Neural cell (in vitro differentiated cells): ENCODE measurements at regions not wholly inside any gene's neighbourhood (a gene's known extent, or its start where the extent isn't known, plus 50 kb on each side); places are given as distances from the start of the nearest gene placed in this dataset.

Source experiments
- H2AFZ ChIP-seq: fragments of 200-600, 300-800 bp; sonication (generic), shearing (Covaris generic); 2 replicates; pipeline ENCODE4 v1.6.0; 2014; ENCODE audit warnings: low read depth, mild to moderate bottlenecking, antibody characterized with exemption, low read length, moderate library complexity
- H3F3A ChIP-seq: fragments of 200-600 bp; shearing (Covaris generic); 2 replicates; pipeline ENCODE4 v1.6.1; 2016; ENCODE audit warnings: mild to moderate bottlenecking, moderate library complexity, mixed read lengths, antibody characterized with exemption, low read length; ENCODE audit not compliant: insufficient read depth, poor library complexity, severe bottlenecking
- H3K27ac ChIP-seq: fragments of 200-600, 300-800 bp; sonication (generic), shearing (Covaris generic); 2 replicates; pipeline ENCODE4 v1.5.1; 2014; ENCODE audit warnings: mild to moderate bottlenecking, low read length, moderate library complexity
- H3K27me3 ChIP-seq: fragments of 300-800, 200-600 bp; sonication (generic), shearing (Covaris generic); 2 replicates; pipeline ENCODE4 v1.6.0; 2014; ENCODE audit warnings: mild to moderate bottlenecking, low read depth, low read length, moderate library complexity; ENCODE audit not compliant: insufficient read depth
- H3K36me3 ChIP-seq: fragments of 300-800, 200-600 bp; sonication (generic), shearing (Covaris generic); 2 replicates; pipeline ENCODE4 v1.5.1; 2014; ENCODE audit warnings: mild to moderate bottlenecking, antibody characterized with exemption, low read length, moderate library complexity; ENCODE audit not compliant: insufficient read depth
- H3K4me2 ChIP-seq: fragments of 300-800, 200-600 bp; sonication (generic), shearing (Covaris generic); 2 replicates; pipeline ENCODE4 v1.6.0; 2014; ENCODE audit warnings: mild to moderate bottlenecking, low read length
- H3K4me3 ChIP-seq: fragments of 300-800, 200-600 bp; sonication (generic), shearing (Covaris generic); 2 replicates; pipeline ENCODE4 v1.5.1; 2014; ENCODE audit warnings: mild to moderate bottlenecking, low read length, moderate library complexity
- H3K79me2 ChIP-seq: fragments of 200-600 bp; shearing (Covaris generic); replicated peaks from 2 replicates; pipeline ENCODE4 v1.6.0; 2014; ENCODE audit warnings: mild to moderate bottlenecking, low read length, moderate library complexity; ENCODE audit not compliant: insufficient read depth
- H3K9ac ChIP-seq: fragments of 300-800, 200-600 bp; sonication (generic), shearing (Covaris generic); 2 replicates; pipeline ENCODE4 v1.6.1; 2016; ENCODE audit warnings: mild to moderate bottlenecking, low read length, mixed read lengths
- H3K9me2 ChIP-seq: fragments of 200-600 bp; shearing (Covaris generic); 2 replicates; pipeline ENCODE4 v1.6.1; 2016; ENCODE audit warnings: mild to moderate bottlenecking, low read length, mixed read lengths; ENCODE audit not compliant: insufficient read depth
- H3K9me3 ChIP-seq: fragments of 200-600, 300-800 bp; sonication (generic), shearing (Covaris generic); 2 replicates; pipeline ENCODE4 v1.6.1; 2016; ENCODE audit warnings: mild to moderate bottlenecking, mixed run types, low read length, moderate library complexity, mixed read lengths
- H4K20me1 ChIP-seq: fragments of 200-600 bp; shearing (Covaris generic); 2 replicates; pipeline ENCODE4 v1.6.1; 2016; ENCODE audit warnings: mild to moderate bottlenecking, mixed run types; ENCODE audit not compliant: insufficient read depth
- EP300 ChIP-seq: fragments of 450-650 bp; conservative IDR thresholded peaks from 2 replicates; pipeline ENCODE4 v1.6.1; 2014; ENCODE audit warnings: antibody characterized with exemption, mild to moderate bottlenecking, moderate library complexity; ENCODE audit not compliant: poor library complexity, severe bottlenecking
- EZH2 ChIP-seq: fragments of 200-600, 300-800 bp; shearing (Covaris generic), sonication (generic); IDR thresholded peaks from 2 replicates; pipeline ENCODE4 v1.6.1; 2014; ENCODE audit warnings: antibody characterized with exemption, low read length, borderline replicate concordance, mild to moderate bottlenecking; ENCODE audit not compliant: insufficient read depth, poor library complexity, severe bottlenecking
- MXI1 ChIP-seq: fragments of 450-650 bp; conservative IDR thresholded peaks from 2 replicates; pipeline ENCODE4 v1.6.1; 2014; ENCODE audit warnings: antibody characterized with exemption, mild to moderate bottlenecking; ENCODE audit not compliant: poor library complexity, severe bottlenecking
- POLR2AphosphoS5 ChIP-seq: IDR thresholded peaks from 2 replicates; pipeline ENCODE4 v1.6.1; 2012
- RAD21 ChIP-seq: fragments of 450-650 bp; conservative IDR thresholded peaks from 2 replicates; pipeline ENCODE4 v1.6.1; 2014; ENCODE audit warnings: antibody characterized with exemption, mild to moderate bottlenecking, moderate library complexity
- SMC3 ChIP-seq: fragments of 450-650 bp; conservative IDR thresholded peaks from 2 replicates; pipeline ENCODE4 v1.6.1; 2014; ENCODE audit warnings: antibody characterized with exemption, mild to moderate bottlenecking, moderate library complexity; ENCODE audit not compliant: poor library complexity
- TAF1 ChIP-seq: IDR thresholded peaks from 2 replicates; pipeline ENCODE4 v1.6.1; 2012; ENCODE audit warnings: low read depth
- TF ChIP-seq, protein P1 (sequence below): fragments of 450-650 bp; IDR thresholded peaks from 2 replicates; pipeline ENCODE4 v1.5.1; 2014; ENCODE audit warnings: antibody characterized with exemption, mild to moderate bottlenecking, moderate library complexity; ENCODE audit not compliant: poor library complexity, severe bottlenecking
- TF ChIP-seq, protein P2 (sequence below): IDR thresholded peaks from 2 replicates; pipeline ENCODE4 v1.6.1; 2012; ENCODE audit warnings: borderline replicate concordance

DNA sequence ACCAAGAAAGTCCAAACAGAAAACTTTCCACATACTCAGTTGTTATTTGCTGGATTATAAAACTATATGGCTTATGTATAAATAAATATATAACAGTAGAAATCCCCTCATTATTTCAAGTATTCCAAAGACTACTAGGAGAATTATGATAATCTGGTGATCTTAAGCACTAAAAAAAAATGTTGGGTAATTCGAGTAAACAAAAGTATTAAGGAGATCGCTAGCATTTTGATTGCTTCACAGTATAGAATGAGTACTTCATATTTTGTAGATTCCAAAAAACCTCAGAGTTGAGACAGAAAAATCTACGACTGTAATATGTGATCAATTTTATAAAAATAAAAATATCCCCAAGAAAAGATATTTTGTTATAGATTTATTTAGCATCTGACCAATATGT is 236.4 kb upstream of the TENT5A start:
- Histone ChIP-seq H3K9me2 (no peaks in the 10 kb centered on the region), H3K27me3 (no peaks in the 10 kb centered on the region), H3K4me3 (no peak overlapping the region), H3K4me2 (no peak overlapping the region), H3K9me3 (no peaks in the 10 kb centered on the region), H3K27ac (no peak overlapping the region), H3K9ac (no peak overlapping the region), H3K36me3 (no peaks in the 10 kb centered on the region), H4K20me1 (no peaks in the 10 kb centered on the region), H2AFZ (no peak overlapping the region), H3K79me2 (no peaks in the 10 kb centered on the region), H3F3A (no peaks in the 10 kb centered on the region)
- TF ChIP-seq, protein P1, sequence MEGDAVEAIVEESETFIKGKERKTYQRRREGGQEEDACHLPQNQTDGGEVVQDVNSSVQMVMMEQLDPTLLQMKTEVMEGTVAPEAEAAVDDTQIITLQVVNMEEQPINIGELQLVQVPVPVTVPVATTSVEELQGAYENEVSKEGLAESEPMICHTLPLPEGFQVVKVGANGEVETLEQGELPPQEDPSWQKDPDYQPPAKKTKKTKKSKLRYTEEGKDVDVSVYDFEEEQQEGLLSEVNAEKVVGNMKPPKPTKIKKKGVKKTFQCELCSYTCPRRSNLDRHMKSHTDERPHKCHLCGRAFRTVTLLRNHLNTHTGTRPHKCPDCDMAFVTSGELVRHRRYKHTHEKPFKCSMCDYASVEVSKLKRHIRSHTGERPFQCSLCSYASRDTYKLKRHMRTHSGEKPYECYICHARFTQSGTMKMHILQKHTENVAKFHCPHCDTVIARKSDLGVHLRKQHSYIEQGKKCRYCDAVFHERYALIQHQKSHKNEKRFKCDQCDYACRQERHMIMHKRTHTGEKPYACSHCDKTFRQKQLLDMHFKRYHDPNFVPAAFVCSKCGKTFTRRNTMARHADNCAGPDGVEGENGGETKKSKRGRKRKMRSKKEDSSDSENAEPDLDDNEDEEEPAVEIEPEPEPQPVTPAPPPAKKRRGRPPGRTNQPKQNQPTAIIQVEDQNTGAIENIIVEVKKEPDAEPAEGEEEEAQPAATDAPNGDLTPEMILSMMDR, result no peak
- TF ChIP-seq RAD21, result no peak
- TF ChIP-seq TAF1, result no peak
- no peak for TF ChIP-seq EZH2
- TF ChIP-seq POLR2AphosphoS5, result no peak
- TF ChIP-seq SMC3, result no peak
- TF ChIP-seq EP300, result no peak
- no peak for TF ChIP-seq MXI1
- TF ChIP-seq, protein P2, sequence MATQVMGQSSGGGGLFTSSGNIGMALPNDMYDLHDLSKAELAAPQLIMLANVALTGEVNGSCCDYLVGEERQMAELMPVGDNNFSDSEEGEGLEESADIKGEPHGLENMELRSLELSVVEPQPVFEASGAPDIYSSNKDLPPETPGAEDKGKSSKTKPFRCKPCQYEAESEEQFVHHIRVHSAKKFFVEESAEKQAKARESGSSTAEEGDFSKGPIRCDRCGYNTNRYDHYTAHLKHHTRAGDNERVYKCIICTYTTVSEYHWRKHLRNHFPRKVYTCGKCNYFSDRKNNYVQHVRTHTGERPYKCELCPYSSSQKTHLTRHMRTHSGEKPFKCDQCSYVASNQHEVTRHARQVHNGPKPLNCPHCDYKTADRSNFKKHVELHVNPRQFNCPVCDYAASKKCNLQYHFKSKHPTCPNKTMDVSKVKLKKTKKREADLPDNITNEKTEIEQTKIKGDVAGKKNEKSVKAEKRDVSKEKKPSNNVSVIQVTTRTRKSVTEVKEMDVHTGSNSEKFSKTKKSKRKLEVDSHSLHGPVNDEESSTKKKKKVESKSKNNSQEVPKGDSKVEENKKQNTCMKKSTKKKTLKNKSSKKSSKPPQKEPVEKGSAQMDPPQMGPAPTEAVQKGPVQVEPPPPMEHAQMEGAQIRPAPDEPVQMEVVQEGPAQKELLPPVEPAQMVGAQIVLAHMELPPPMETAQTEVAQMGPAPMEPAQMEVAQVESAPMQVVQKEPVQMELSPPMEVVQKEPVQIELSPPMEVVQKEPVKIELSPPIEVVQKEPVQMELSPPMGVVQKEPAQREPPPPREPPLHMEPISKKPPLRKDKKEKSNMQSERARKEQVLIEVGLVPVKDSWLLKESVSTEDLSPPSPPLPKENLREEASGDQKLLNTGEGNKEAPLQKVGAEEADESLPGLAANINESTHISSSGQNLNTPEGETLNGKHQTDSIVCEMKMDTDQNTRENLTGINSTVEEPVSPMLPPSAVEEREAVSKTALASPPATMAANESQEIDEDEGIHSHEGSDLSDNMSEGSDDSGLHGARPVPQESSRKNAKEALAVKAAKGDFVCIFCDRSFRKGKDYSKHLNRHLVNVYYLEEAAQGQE, result no peak

DNA sequence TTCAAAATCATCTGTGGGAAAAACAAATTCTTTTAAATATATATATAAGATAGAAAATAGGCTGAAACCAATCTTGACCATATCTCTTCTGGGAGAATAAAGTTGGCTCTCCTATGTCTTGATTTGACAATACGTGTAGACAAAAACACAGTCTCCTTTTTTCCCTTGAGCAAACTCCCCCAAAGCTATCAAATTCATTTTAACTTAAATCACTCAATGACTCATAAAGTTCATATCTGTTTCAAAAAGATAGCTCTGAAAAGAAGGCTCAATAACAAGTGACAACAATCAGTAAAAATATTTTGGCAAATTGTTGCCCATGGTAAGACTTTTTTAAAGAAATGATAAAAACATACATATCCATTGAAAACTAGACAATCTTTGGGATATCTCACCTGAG is 236.0 kb upstream of the TENT5A start:
- Histone ChIP-seq H3F3A (no peaks in the 10 kb centered on the region), H3K27me3 (no peaks in the 10 kb centered on the region), H3K36me3 (no peaks in the 10 kb centered on the region), H3K27ac (no peak overlapping the region), H3K4me2 (no peak overlapping the region), H3K4me3 (no peak overlapping the region), H3K9ac (no peak overlapping the region), H4K20me1 (no peaks in the 10 kb centered on the region), H3K9me2 (no peaks in the 10 kb centered on the region), H2AFZ (no peak overlapping the region), H3K79me2 (no peaks in the 10 kb centered on the region), H3K9me3 (no peaks in the 10 kb centered on the region)
- TF ChIP-seq RAD21 (no peak), POLR2AphosphoS5 (no peak), MXI1 (no peak)

DNA sequence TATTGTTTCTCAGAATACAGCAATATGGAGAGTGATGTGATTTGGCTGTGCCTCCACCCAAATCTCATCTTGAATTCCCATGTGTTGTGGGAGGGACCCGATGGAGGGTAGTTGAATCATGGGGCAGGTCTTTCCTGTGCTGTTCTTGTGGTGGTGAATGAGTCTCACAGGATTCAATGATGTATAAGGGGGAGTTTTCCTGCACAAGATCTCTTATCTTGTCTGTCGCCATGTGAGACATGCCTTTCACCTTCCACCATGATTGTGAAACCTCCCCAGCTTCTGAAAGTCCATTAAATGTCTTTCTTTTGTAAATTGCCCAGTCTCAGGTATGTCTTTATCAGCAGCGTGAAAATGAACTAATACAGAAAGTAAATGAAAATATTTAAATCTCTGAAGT is 234.8 kb upstream of the TENT5A start:
- Histone ChIP-seq H3K27ac (no peak overlapping the region), H3K79me2 (no peaks in the 10 kb centered on the region), H3K4me2 (no peak overlapping the region), H2AFZ (no peak overlapping the region), H3F3A (no peaks in the 10 kb centered on the region), H3K9ac (no peak overlapping the region), H3K9me3 (no peaks in the 10 kb centered on the region), H3K9me2 (no peaks in the 10 kb centered on the region), H4K20me1 (no peaks in the 10 kb centered on the region), H3K36me3 (no peaks in the 10 kb centered on the region), H3K4me3 (no peak overlapping the region), H3K27me3 (no peaks in the 10 kb centered on the region)
- no peak for TF ChIP-seq MXI1
- no peak for TF ChIP-seq EZH2
- TF ChIP-seq, protein P1, result no peak
- TF ChIP-seq POLR2AphosphoS5, result no peak
- no peak for TF ChIP-seq RAD21
- no peak for TF ChIP-seq TAF1
- TF ChIP-seq EP300, result no peak
- no peak for TF ChIP-seq SMC3
- TF ChIP-seq, protein P2, result no peak
